ENCODE measurements at regions not wholly inside any gene's neighbourhood (a gene's known extent, or its start where the extent isn't known, plus 50 kb on each side); places are given as distances from the start of the nearest gene placed in this dataset.

- peak; percentile 45 for ATAC-seq
- intact Hi-C loops (cut with DNase I), result loop anchor here (10.0 kb wide), 1 partner anchor 74 kb away; no protein-coding TSS in a partner anchor
- DNase-seq (ENCODE audit: low spot score), result no peak
Measured at GRCh38 chr2:64838817-64839216, 150.4 kb upstream of the SLC1A4 start.

- intact Hi-C loops (cut with DNase I), result loop anchor here (10.0 kb wide), 1 partner anchor 75 kb away; no protein-coding TSS in a partner anchor
Measured at GRCh38 chr2:64839844-64840243, 149.4 kb upstream of the SLC1A4 start.

GRCh38 chr2:64840426-64840881 is 148.7 kb upstream of the SLC1A4 start:
- DNase-seq (ENCODE audit: low spot score), result no peak
- ATAC-seq, result peak; percentile 7
- intact Hi-C loops (cut with DNase I), result no loop called here

More at GRCh38 chr2:64839844-64840243, 149.4 kb upstream of the SLC1A4 start:
- DNase-seq (ENCODE audit: low spot score) (no peak), ATAC-seq (peak; percentile 59)

GRCh38 chr2:64841461-64841860 is 147.7 kb upstream of the SLC1A4 start:
- no peak for DNase-seq (ENCODE audit: low spot score)
- no peak for ATAC-seq
- intact Hi-C loops (cut with DNase I), result no loop called here

- intact Hi-C loops (cut with DNase I), result no loop called here
- no peak for DNase-seq (ENCODE audit: low spot score)
- no peak for ATAC-seq
Measured at GRCh38 chr2:64842030-64842429, 147.2 kb upstream of the SLC1A4 start.

GRCh38 chr2:64844087-64844486 is 145.1 kb upstream of the SLC1A4 start:
- ATAC-seq, result no peak
- intact Hi-C loops (cut with DNase I), result no loop called here
- DNase-seq (ENCODE audit: low spot score), result no peak

- ATAC-seq, result no peak
- intact Hi-C loops (cut with DNase I), result no loop called here
- no peak for DNase-seq (ENCODE audit: low spot score)
Measured at GRCh38 chr2:64845273-64845905, 143.8 kb upstream of the SLC1A4 start.

GRCh38 chr2:64846177-64846576 is 143.0 kb upstream of the SLC1A4 start:
- ATAC-seq (peak; percentile 62), DNase-seq (ENCODE audit: low spot score) (no peak)
- intact Hi-C loops (cut with DNase I), result no loop called here

GRCh38 chr2:64847930-64848329 is 141.3 kb upstream of the SLC1A4 start:
- intact Hi-C loops (cut with DNase I), result no loop called here
- DNase-seq (ENCODE audit: low spot score) (no peak), ATAC-seq (no peak)

- intact Hi-C loops (cut with DNase I), result no loop called here
- ATAC-seq (no peak), DNase-seq (ENCODE audit: low spot score) (no peak)
Measured at GRCh38 chr2:64848363-64848762, 140.8 kb upstream of the SLC1A4 start.

- ATAC-seq, result no peak
- intact Hi-C loops (cut with DNase I), result no loop called here
- no peak for DNase-seq (ENCODE audit: low spot score)
Measured at GRCh38 chr2:64848945-64849344, 140.3 kb upstream of the SLC1A4 start.

- DNase-seq (ENCODE audit: low spot score) (no peak), ATAC-seq (no peak)
- intact Hi-C loops (cut with DNase I), result no loop called here
Measured at GRCh38 chr2:64850642-64851041, 138.6 kb upstream of the SLC1A4 start.

GRCh38 chr2:64852771-64853241 is 136.4 kb upstream of the SLC1A4 start:
- intact Hi-C loops (cut with DNase I), result no loop called here
- no peak for DNase-seq (ENCODE audit: low spot score)
- peak; percentile 25 for ATAC-seq

GRCh38 chr2:64853306-64853705 is 135.9 kb upstream of the SLC1A4 start:
- ATAC-seq (no peak), DNase-seq (ENCODE audit: low spot score) (no peak)
- intact Hi-C loops (cut with DNase I), result no loop called here

- ATAC-seq, result no peak
- intact Hi-C loops (cut with DNase I), result no loop called here
Measured at GRCh38 chr2:64853894-64854293, 135.3 kb upstream of the SLC1A4 start.

GRCh38 chr2:64854773-64855237 is 134.4 kb upstream of the SLC1A4 start:
- intact Hi-C loops (cut with DNase I), result no loop called here
- ATAC-seq, result peak; percentile 14
- DNase-seq (ENCODE audit: low spot score), result no peak

More at GRCh38 chr2:64853894-64854293, 135.3 kb upstream of the SLC1A4 start:
- DNase-seq (ENCODE audit: low spot score), result no peak

- ATAC-seq (peak; percentile 29), DNase-seq (ENCODE audit: low spot score) (peak; percentile 69)
- intact Hi-C loops (cut with DNase I), result no loop called here
Measured at GRCh38 chr2:64857581-64858471, 131.4 kb upstream of the SLC1A4 start.

GRCh38 chr2:64858541-64859311 is 130.5 kb upstream of the SLC1A4 start:
- intact Hi-C loops (cut with DNase I), result no loop called here
- ATAC-seq (peak; percentile 1), DNase-seq (ENCODE audit: low spot score) (no peak)
